ENCODE measurements at regions not wholly inside any gene's neighbourhood (a gene's known extent, or its start where the extent isn't known, plus 50 kb on each side); places are given as distances from the start of the nearest gene placed in this dataset.
"Not testable (repeated sequence)": the region's sequence is repeated elsewhere in the genome, so short reads cannot be mapped to it uniquely, and the experiment has no call there.

DNA sequence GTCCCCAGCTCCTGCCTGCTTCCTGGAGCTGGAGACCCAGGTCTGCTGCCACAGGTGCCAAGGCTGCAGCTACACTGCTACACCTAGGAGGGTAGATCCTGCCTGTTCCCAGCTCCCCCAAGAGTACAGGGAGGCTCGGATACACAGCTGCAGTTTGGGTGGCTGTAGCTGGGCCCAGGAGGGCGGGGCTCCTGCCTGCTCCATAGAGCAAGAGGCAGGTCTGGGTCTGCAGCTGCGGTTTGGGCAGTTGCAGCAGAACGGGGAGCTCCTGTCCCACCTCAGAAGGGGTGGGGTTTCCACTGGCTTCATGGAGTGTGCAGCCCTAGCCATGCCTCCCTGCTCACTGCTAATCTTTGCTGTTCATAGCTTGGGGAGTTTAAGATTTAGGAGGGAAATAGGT lies 199.0 kb downstream of the NUFIP1 start:
- Mint-ChIP-seq H3K9me3 (ENCODE audit: low read depth) (no peaks in the 10 kb centered on the region), H3K27ac (no peak overlapping the region), H3K27me3 (no peaks in the 10 kb centered on the region), H3K4me3 (no peak overlapping the region), H3K4me1 (ENCODE audit: low read depth) (no peaks in the 10 kb centered on the region), H3K36me3 (no peaks in the 10 kb centered on the region)

DNA sequence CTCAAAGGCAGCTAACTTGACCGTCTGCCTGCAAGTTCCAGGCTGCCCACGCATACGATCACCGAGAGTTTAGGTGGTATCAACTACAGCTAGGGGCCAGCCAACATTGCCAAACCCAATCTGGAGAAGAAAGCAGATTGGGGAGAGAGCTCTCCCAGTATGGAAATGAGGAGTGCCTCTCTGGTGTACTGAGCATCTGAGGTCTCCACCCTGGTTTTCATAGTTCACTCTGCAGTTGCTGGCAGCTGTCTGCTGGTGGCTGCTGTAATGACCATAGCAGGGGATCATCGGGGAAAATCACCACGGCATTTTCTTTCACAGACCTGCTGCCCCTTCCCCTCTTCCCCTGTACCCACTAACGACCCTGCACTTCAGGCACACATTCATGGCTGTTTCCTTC lies 201.7 kb downstream of the NUFIP1 start:
- no peak overlapping the region for H3K27ac Mint-ChIP-seq
- H3K4me3 Mint-ChIP-seq, result no peak overlapping the region
- H3K36me3 Mint-ChIP-seq, result no peaks in the 10 kb centered on the region
- H3K9me3 Mint-ChIP-seq (ENCODE audit: low read depth), result no peaks in the 10 kb centered on the region
- no peaks in the 10 kb centered on the region for H3K4me1 Mint-ChIP-seq (ENCODE audit: low read depth)
- no peaks in the 10 kb centered on the region for H3K27me3 Mint-ChIP-seq

GRCh38 chr13:44786756-44787155 lies 202.5 kb downstream of the NUFIP1 start:
- Mint-ChIP-seq H3K9me3 (ENCODE audit: low read depth) (no peaks in the 10 kb centered on the region), H3K36me3 (no peaks in the 10 kb centered on the region), H3K27me3 (no peaks in the 10 kb centered on the region), H3K27ac (no peak overlapping the region), H3K4me1 (ENCODE audit: low read depth) (no peaks in the 10 kb centered on the region), H3K4me3 (no peak overlapping the region)

- Mint-ChIP-seq H3K27ac (no peak overlapping the region), H3K9me3 (ENCODE audit: low read depth) (no peaks in the 10 kb centered on the region), H3K36me3 (no peaks in the 10 kb centered on the region), H3K4me3 (no peak overlapping the region), H3K27me3 (no peaks in the 10 kb centered on the region), H3K4me1 (ENCODE audit: low read depth) (no peaks in the 10 kb centered on the region)
These were observed 203.9 kb downstream of the NUFIP1 start for GRCh38 chr13:44785401-44785800.

GRCh38 chr13:44784708-44785080 lies 204.6 kb downstream of the NUFIP1 start:
- Mint-ChIP-seq H3K36me3 (no peaks in the 10 kb centered on the region), H3K27ac (no peak overlapping the region), H3K27me3 (no peaks in the 10 kb centered on the region), H3K9me3 (ENCODE audit: low read depth) (no peaks in the 10 kb centered on the region), H3K4me1 (ENCODE audit: low read depth) (no peaks in the 10 kb centered on the region), H3K4me3 (no peak overlapping the region)

- Mint-ChIP-seq H3K4me1 (ENCODE audit: low read depth) (no peaks in the 10 kb centered on the region), H3K9me3 (ENCODE audit: low read depth) (no peaks in the 10 kb centered on the region), H3K27me3 (no peaks in the 10 kb centered on the region), H3K27ac (no peak overlapping the region), H3K4me3 (no peak overlapping the region), H3K36me3 (no peaks in the 10 kb centered on the region)
These were observed 205.1 kb downstream of the NUFIP1 start for GRCh38 chr13:44783994-44784707.

GRCh38 chr13:44780591-44781280 lies 204.6 kb upstream of the TSC22D1 start:
- Mint-ChIP-seq H3K27me3 (no peaks in the 10 kb centered on the region), H3K4me1 (ENCODE audit: low read depth) (no peaks in the 10 kb centered on the region), H3K4me3 (no peak overlapping the region)

DNA sequence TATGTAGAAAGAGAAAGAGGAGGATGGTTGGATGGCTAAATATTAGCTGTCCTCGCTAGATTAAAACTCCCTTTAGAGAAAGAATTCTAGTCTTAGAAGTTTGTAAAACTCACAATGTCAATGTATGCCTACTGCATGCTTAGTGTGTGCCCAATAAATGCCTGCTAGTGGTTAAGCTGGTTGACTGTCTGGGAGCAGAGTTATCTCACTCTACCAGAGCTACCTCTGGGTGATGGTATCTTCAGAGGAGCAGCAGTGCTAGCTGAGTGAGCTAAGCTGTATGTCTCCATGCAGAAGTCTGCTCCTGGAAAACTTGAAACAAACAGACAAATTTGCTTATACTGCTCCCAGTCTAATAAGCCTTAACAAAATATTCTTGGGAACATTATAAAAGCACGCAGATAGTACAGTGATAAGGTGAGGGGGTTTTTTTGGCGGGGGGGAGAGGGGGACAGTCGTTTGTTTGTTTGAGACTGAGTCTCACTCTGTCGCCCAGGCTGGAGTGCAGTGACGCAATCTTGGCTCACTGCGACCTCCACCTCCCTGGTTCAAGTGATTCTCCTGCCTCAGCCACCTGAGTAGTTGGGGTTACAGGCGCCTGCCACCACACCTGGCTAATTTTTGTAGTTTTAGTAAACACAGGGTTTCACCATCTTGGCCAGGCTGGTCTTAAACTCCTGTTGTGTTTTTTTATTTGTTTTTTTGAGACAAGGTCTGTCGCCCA lies 202.8 kb upstream of the TSC22D1 start:
- Mint-ChIP-seq H3K4me3 (no peak overlapping the region), H3K27ac (no peak overlapping the region), H3K36me3 (peaks cover 5% of the 10 kb centered on the region), H3K27me3 (no peaks in the 10 kb centered on the region), H3K9me3 (ENCODE audit: low read depth) (peaks cover 9% of the 10 kb centered on the region), H3K4me1 (ENCODE audit: low read depth) (no peaks in the 10 kb centered on the region)

More at GRCh38 chr13:44780591-44781280, 204.6 kb upstream of the TSC22D1 start:
- H3K36me3 Mint-ChIP-seq, result peaks cover 5% of the 10 kb centered on the region
- H3K27ac Mint-ChIP-seq, result no peak overlapping the region
- H3K9me3 Mint-ChIP-seq (ENCODE audit: low read depth), result peaks cover 4% of the 10 kb centered on the region

GRCh38 chr13:44775290-44775689 lies 199.2 kb upstream of the TSC22D1 start:
- H3K27ac Mint-ChIP-seq; H3K4me1 Mint-ChIP-seq (ENCODE audit: low read depth); H3K4me3 Mint-ChIP-seq; H3K9me3 Mint-ChIP-seq (ENCODE audit: low read depth); H3K36me3 Mint-ChIP-seq; H3K27me3 Mint-ChIP-seq: not testable (repeated sequence)

- Mint-ChIP-seq H3K9me3 (ENCODE audit: low read depth) (peaks cover 5% of the 10 kb centered on the region), H3K4me1 (ENCODE audit: low read depth) (peaks cover 26% of the 10 kb centered on the region)
These were observed 194.8 kb upstream of the TSC22D1 start for GRCh38 chr13:44770951-44771350.

GRCh38 chr13:44769686-44770085 lies 193.6 kb upstream of the TSC22D1 start:
- Mint-ChIP-seq H3K9me3 (ENCODE audit: low read depth) (no peaks in the 10 kb centered on the region), H3K27ac (no peak overlapping the region), H3K4me3 (no peak overlapping the region)

More at GRCh38 chr13:44770951-44771350, 194.8 kb upstream of the TSC22D1 start:
- H3K4me3 Mint-ChIP-seq, result no peak overlapping the region
- H3K27me3 Mint-ChIP-seq, result no peaks in the 10 kb centered on the region
- H3K36me3 Mint-ChIP-seq, result no peaks in the 10 kb centered on the region
- H3K27ac Mint-ChIP-seq, result no peak overlapping the region

DNA sequence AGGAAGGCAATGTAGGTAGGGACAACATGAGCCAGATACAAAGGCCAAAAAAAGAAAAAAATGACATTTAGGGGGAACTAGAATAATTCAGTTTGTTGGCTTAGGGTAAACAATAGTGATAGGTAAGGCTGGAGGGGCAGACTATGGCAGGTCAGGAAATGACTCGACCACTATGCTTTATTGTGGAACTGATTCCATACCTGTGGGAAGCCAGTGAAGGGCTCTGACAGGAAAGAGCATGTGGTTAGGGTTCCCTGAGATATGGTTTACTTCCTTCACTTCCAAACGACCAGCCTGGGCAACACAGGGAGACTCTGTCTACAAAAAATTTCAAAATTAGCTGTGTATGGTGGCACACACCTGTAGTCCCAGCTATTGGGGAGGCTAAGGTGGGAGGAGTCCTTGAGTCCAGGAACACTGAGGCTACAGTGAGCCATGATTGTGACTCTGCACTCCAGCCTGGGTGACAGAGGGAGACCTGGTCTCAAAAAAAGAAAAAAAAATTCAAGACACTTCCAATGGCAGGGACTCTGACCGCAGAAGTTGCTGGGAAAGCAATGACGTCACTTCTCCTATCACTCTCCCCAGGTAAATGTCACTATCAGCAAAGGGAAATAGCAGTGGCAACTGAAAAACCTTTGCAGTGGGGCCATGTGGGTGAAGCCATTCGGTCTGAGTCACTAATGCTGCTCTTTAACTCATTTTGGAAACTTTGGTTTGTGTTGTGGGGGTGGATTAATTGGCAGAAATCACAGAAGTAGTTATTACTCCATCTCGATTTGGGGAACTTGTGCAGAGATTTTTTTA lies 192.8 kb upstream of the TSC22D1 start:
- peaks cover 26% of the 10 kb centered on the region for H3K4me1 Mint-ChIP-seq (ENCODE audit: low read depth)
- H3K27me3 Mint-ChIP-seq, result no peaks in the 10 kb centered on the region
- H3K27ac Mint-ChIP-seq, result peak overlapping the region; percentile 66
- H3K36me3 Mint-ChIP-seq, result no peaks in the 10 kb centered on the region
- no peaks in the 10 kb centered on the region for H3K9me3 Mint-ChIP-seq (ENCODE audit: low read depth)
- H3K4me3 Mint-ChIP-seq, result no peak overlapping the region

More at GRCh38 chr13:44769686-44770085, 193.6 kb upstream of the TSC22D1 start:
- H3K4me1 Mint-ChIP-seq (ENCODE audit: low read depth), result peaks cover 26% of the 10 kb centered on the region
- no peaks in the 10 kb centered on the region for H3K36me3 Mint-ChIP-seq
- no peaks in the 10 kb centered on the region for H3K27me3 Mint-ChIP-seq

DNA sequence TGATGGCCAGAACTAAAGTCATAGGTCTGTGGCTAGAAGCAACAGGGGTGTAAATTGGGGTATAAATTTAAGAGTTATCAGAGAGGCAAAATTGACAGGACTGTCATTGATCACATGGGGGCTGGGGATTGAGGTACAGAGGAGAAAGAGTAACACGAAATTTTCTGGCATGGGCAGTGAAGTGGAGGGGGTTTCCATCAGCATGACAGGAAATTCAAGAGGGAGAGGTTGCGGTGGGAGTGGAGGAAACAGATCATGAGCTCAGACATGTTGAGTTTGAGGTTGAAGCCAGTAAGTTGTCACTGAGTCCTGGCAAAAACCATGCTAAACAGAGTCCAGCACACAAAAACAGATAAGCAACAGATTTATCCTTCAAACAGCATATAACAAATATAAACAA lies 192.1 kb upstream of the TSC22D1 start:
- Mint-ChIP-seq H3K9me3 (ENCODE audit: low read depth) (no peaks in the 10 kb centered on the region), H3K4me3 (peak overlapping the region; percentile 38), H3K27ac (peak overlapping the region; percentile 66), H3K27me3 (no peaks in the 10 kb centered on the region), H3K4me1 (ENCODE audit: low read depth) (peaks cover 26% of the 10 kb centered on the region), H3K36me3 (no peaks in the 10 kb centered on the region)

DNA sequence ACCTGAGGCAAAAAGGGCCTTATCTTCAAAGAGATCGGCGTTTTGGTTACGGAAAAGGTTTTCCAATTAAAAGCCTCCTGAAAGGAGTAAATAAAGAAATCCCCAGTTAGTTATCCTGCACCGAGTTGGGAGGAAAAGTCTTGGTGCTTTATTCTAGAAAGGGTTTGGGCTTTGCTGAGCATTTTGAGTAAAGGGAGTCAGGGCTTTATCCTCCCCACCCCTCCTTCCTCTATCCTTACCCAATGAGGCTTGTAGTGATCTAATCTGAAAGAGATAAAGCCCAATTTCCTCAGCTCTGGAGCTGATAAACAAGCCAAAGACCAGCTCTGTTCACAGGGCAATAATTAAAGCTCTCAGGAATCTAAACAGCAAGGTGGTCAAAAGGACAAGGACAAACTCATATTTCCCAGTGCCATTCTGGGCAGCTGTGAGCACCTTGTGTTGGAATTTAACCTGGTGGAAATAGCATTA lies 188.9 kb upstream of the TSC22D1 start:
- H3K36me3 Mint-ChIP-seq, result no peaks in the 10 kb centered on the region
- peaks cover 24% of the 10 kb centered on the region for H3K4me1 Mint-ChIP-seq (ENCODE audit: low read depth)

More for the DNA sequence above, 188.9 kb upstream of the TSC22D1 start:
- no peak overlapping the region for H3K27ac Mint-ChIP-seq
- H3K9me3 Mint-ChIP-seq (ENCODE audit: low read depth), result no peaks in the 10 kb centered on the region
- H3K27me3 Mint-ChIP-seq, result no peaks in the 10 kb centered on the region
- H3K4me3 Mint-ChIP-seq, result no peak overlapping the region
